ENCODE measurements at regions not wholly inside any gene's neighbourhood (a gene's known extent, or its start where the extent isn't known, plus 50 kb on each side); places are given as distances from the start of the nearest gene placed in this dataset.
"Not testable (repeated sequence)": the region's sequence is repeated elsewhere in the genome, so short reads cannot be mapped to it uniquely, and the experiment has no call there.

GRCh38 chr5:34205347-34205746 is 162.3 kb upstream of the C1QTNF3 start:
- ATAC-seq; H3K27me3 ChIP-seq; H3K9me3 ChIP-seq; H3K36me3 ChIP-seq (replicated peaks in 1 of 2; ENCODE audit: insufficient read depth in 1 of 2, low read depth in 2 of 2); H3K4me1 ChIP-seq; DNase-seq; H3K4me3 ChIP-seq; intact Hi-C loops (cut with DNase I); H3K27ac ChIP-seq: not testable (repeated sequence)
- WGBS, 2 donors = 88 to 93% methylated on average over 1 of the region's 1 CpG

- H3K36me3 ChIP-seq (replicated peaks in 1 of 2; ENCODE audit: insufficient read depth in 1 of 2, low read depth in 2 of 2); H3K9me3 ChIP-seq; intact Hi-C loops (cut with DNase I); DNase-seq; ATAC-seq; H3K27ac ChIP-seq; H3K27me3 ChIP-seq; H3K4me3 ChIP-seq; H3K4me1 ChIP-seq: not testable (repeated sequence)
- 83 to 86% methylated on average over 1 of the region's 1 CpG for WGBS, 2 donors
Measured at GRCh38 chr5:34217386-34217785, 174.4 kb upstream of the C1QTNF3 start.

- WGBS, 2 donors = 25 to 33% methylated on average over 3 of the region's 3 CpGs
- DNase-seq = peak in 1 of 4 donors; percentile 2
- H3K4me1 ChIP-seq; H3K36me3 ChIP-seq (replicated peaks in 1 of 2; ENCODE audit: insufficient read depth in 1 of 2, low read depth in 2 of 2); H3K27me3 ChIP-seq; intact Hi-C loops (cut with DNase I); H3K27ac ChIP-seq; H3K4me3 ChIP-seq; H3K9me3 ChIP-seq; ATAC-seq: not testable (repeated sequence)
Measured at GRCh38 chr5:34221329-34222073, 178.5 kb upstream of the C1QTNF3 start.

- DNase-seq, ATAC-seq: not testable (repeated sequence)
- WGBS, 2 donors = 100% methylated on average over 1 of the region's 3 CpGs
Measured at GRCh38 chr5:34223158-34223557, 180.1 kb upstream of the C1QTNF3 start.

GRCh38 chr5:34230402-34230801 is 187.4 kb upstream of the C1QTNF3 start:
- H3K36me3 ChIP-seq (replicated peaks in 1 of 2; ENCODE audit: insufficient read depth in 1 of 2, low read depth in 2 of 2); H3K27ac ChIP-seq; H3K4me3 ChIP-seq; H3K27me3 ChIP-seq; H3K9me3 ChIP-seq; intact Hi-C loops (cut with DNase I); DNase-seq; H3K4me1 ChIP-seq; ATAC-seq: not testable (repeated sequence)
- WGBS, 2 donors = 93 to 100% methylated on average over 1 of the region's 1 CpG

More at GRCh38 chr5:34223158-34223557, 180.1 kb upstream of the C1QTNF3 start:
- H3K4me1 ChIP-seq; intact Hi-C loops (cut with DNase I); H3K27ac ChIP-seq; H3K9me3 ChIP-seq; H3K4me3 ChIP-seq; H3K27me3 ChIP-seq; H3K36me3 ChIP-seq (replicated peaks in 1 of 2; ENCODE audit: insufficient read depth in 1 of 2, low read depth in 2 of 2): not testable (repeated sequence)

GRCh38 chr5:34243802-34244201 is 200.8 kb upstream of the C1QTNF3 start:
- H3K36me3 ChIP-seq (replicated peaks in 1 of 2; ENCODE audit: insufficient read depth in 1 of 2, low read depth in 2 of 2); H3K9me3 ChIP-seq; H3K4me3 ChIP-seq; H3K4me1 ChIP-seq; DNase-seq; intact Hi-C loops (cut with DNase I); H3K27me3 ChIP-seq; ATAC-seq: not testable (repeated sequence)
- H3K27ac ChIP-seq = peak overlapping the region in 3 of 4 donors; percentile 75 to 88 (median 84)

- intact Hi-C loops (cut with DNase I); H3K9me3 ChIP-seq; H3K27me3 ChIP-seq; H3K4me1 ChIP-seq; H3K36me3 ChIP-seq (replicated peaks in 1 of 2; ENCODE audit: insufficient read depth in 1 of 2, low read depth in 2 of 2): not testable (repeated sequence)
- WGBS, 2 donors = 0% methylated on average over 2 to 3 of the region's 41 CpGs
- ATAC-seq = peak; percentile 86
- peak in 2 of 3 donors; percentile 48 to 59 for TF ChIP-seq POLR2A (IDR thresholded peaks at IDR 0.05)
- peak; percentile 74 to 78 (median 76) for DNase-seq
- H3K4me3 ChIP-seq = peak overlapping the region in 1 of 2 donors; percentile 15
- peak overlapping the region; percentile 75 to 88 (median 86) for H3K27ac ChIP-seq
Measured at GRCh38 chr5:34244281-34245031, 201.4 kb upstream of the C1QTNF3 start.

- WGBS, 2 donors = no CpG with 5 or more reads among the region's 31 CpGs
- H3K36me3 ChIP-seq (replicated peaks in 1 of 2; ENCODE audit: insufficient read depth in 1 of 2, low read depth in 2 of 2); H3K4me3 ChIP-seq; H3K9me3 ChIP-seq; intact Hi-C loops (cut with DNase I); H3K4me1 ChIP-seq; H3K27me3 ChIP-seq; DNase-seq: not testable (repeated sequence)
- H3K27ac ChIP-seq = peak overlapping the region; percentile 75 to 88 (median 86)
- peak; percentile 96 for ATAC-seq
Measured at GRCh38 chr5:34245032-34245394, 202.0 kb upstream of the C1QTNF3 start.
